ENCODE measurements at regions not wholly inside any gene's neighbourhood (a gene's known extent, or its start where the extent isn't known, plus 50 kb on each side); places are given as distances from the start of the nearest gene placed in this dataset.

- Histone ChIP-seq H3K4ac (ENCODE audit: low read depth, low read length) (no peak overlapping the region), H3K23ac (ENCODE audit: insufficient read length, low read depth, low read length) (no peak overlapping the region), H3T11ph (ENCODE audit: low read length) (no peak overlapping the region), H2BK12ac (ENCODE audit: insufficient read length, low read depth, low read length) (no peak overlapping the region), H3K9me3 (ENCODE audit: control insufficient read depth, low read depth, low read length) (no peaks in the 10 kb centered on the region), H3K56ac (ENCODE audit: insufficient read length, low read depth, low read length) (no peak overlapping the region), H2AK5ac (ENCODE audit: insufficient read length, low read length) (no peak overlapping the region), H2BK20ac (ENCODE audit: low read depth, low read length, poor library complexity, severe bottlenecking) (no peak overlapping the region), H2BK15ac (ENCODE audit: low read depth, low read length) (no peak overlapping the region), H4K8ac (replicated peaks; ENCODE audit: insufficient read length, low read depth, low read length) (no peak overlapping the region), H3K79me2 (ENCODE audit: insufficient read depth, low read length) (no peaks in the 10 kb centered on the region), H3K9ac (ENCODE audit: extremely low read depth, insufficient read length, low read length) (no peak overlapping the region), H3K27me3 (ENCODE audit: insufficient read depth, low read length) (no peaks in the 10 kb centered on the region), H2BK120ac (ENCODE audit: low read depth, low read length, poor library complexity, severe bottlenecking) (no peak overlapping the region), H3K27ac (ENCODE audit: insufficient read length, low read depth, low read length) (no peak overlapping the region), H3K4me2 (ENCODE audit: insufficient read depth, insufficient read length, low read length) (no peak overlapping the region), H3K14ac (ENCODE audit: insufficient read depth, low read length) (no peak overlapping the region), H3K23me2 (ENCODE audit: insufficient read length, low read depth, low read length, poor library complexity, severe bottlenecking) (no peaks in the 10 kb centered on the region), H4K5ac (ENCODE audit: insufficient read length, low read depth, low read length) (no peak overlapping the region), H2BK5ac (ENCODE audit: insufficient read length, low read length) (no peak overlapping the region), H4K91ac (ENCODE audit: insufficient read length, low read depth, low read length) (no peak overlapping the region), H3K18ac (ENCODE audit: insufficient read length, low read depth, low read length) (no peak overlapping the region), H2AFZ (ENCODE audit: low read length) (no peak overlapping the region), H4K20me1 (ENCODE audit: control insufficient read depth, insufficient read depth, insufficient read length) (no peaks in the 10 kb centered on the region), H3K79me1 (ENCODE audit: insufficient read depth, low read depth, low read length, poor library complexity, severe bottlenecking) (no peaks in the 10 kb centered on the region), H3K4me1 (ENCODE audit: insufficient read depth, low read length) (no peaks in the 10 kb centered on the region)
- Mint-ChIP-seq H3K9me3 (no peaks in the 10 kb centered on the region), H3K4me1 (peaks cover 0 to under 1% of the 10 kb centered on the region in 2 experiments; a peak in 1 of 4 replicates), H3K27ac (no peak overlapping the region), H3K4me3 (no peak overlapping the region), H3K27me3 (ENCODE audit: low read depth) (no peaks in the 10 kb centered on the region), H3K36me3 (ENCODE audit: insufficient read depth in 1 of 3, low read depth in 3 of 3) (no peaks in the 10 kb centered on the region)
- WGBS (ENCODE audit: extremely low coverage, insufficient read length, low lambda C conversion rate): no CpG with 5 or more reads among the region's 4 CpGs
- no peak for DNase-seq
- TF ChIP-seq, protein P1, sequence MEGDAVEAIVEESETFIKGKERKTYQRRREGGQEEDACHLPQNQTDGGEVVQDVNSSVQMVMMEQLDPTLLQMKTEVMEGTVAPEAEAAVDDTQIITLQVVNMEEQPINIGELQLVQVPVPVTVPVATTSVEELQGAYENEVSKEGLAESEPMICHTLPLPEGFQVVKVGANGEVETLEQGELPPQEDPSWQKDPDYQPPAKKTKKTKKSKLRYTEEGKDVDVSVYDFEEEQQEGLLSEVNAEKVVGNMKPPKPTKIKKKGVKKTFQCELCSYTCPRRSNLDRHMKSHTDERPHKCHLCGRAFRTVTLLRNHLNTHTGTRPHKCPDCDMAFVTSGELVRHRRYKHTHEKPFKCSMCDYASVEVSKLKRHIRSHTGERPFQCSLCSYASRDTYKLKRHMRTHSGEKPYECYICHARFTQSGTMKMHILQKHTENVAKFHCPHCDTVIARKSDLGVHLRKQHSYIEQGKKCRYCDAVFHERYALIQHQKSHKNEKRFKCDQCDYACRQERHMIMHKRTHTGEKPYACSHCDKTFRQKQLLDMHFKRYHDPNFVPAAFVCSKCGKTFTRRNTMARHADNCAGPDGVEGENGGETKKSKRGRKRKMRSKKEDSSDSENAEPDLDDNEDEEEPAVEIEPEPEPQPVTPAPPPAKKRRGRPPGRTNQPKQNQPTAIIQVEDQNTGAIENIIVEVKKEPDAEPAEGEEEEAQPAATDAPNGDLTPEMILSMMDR (conservative IDR thresholded peaks at IDR 0.05): no peak
Measured at GRCh38 chr11:98967005-98967404, 53.7 kb upstream of the CNTN5 start.
